ENCODE measurements at regions not wholly inside any gene's neighbourhood (a gene's known extent, or its start where the extent isn't known, plus 50 kb on each side); places are given as distances from the start of the nearest gene placed in this dataset.
A peak's percentile ranks its signal among the peaks of the same experiment; 100 is the strongest.

- no peak for DNase-seq
These were observed 64.8 kb upstream of the CLINT1 start for GRCh38 chr5:157923765-157924164.

- DNase-seq: no peak
These were observed 63.1 kb upstream of the CLINT1 start for GRCh38 chr5:157922026-157922425.

- no peak for DNase-seq
These were observed 61.9 kb upstream of the CLINT1 start for GRCh38 chr5:157920828-157921170.

GRCh38 chr5:157918811-157919742 is 60.1 kb upstream of the CLINT1 start:
- DNase-seq: no peak

GRCh38 chr5:157917899-157918809 is 59.2 kb upstream of the CLINT1 start:
- peak; percentile 59 for DNase-seq

- no peak for DNase-seq
These were observed 58.5 kb upstream of the CLINT1 start for GRCh38 chr5:157917491-157917890.

GRCh38 chr5:157915638-157916037 is 56.7 kb upstream of the CLINT1 start:
- no peak for DNase-seq

GRCh38 chr5:157914151-157914788 is 55.3 kb upstream of the CLINT1 start:
- no peak for DNase-seq

GRCh38 chr5:157913575-157913974 is 54.6 kb upstream of the CLINT1 start:
- DNase-seq: no peak

GRCh38 chr5:157912621-157913325 is 53.8 kb upstream of the CLINT1 start:
- no peak for DNase-seq

GRCh38 chr5:157911568-157911967 is 52.6 kb upstream of the CLINT1 start:
- DNase-seq: no peak
